DMS 273 treated with DMSO at 0.1 percent for 48 hours (cell line): ENCODE measurements at regions not wholly inside any gene's neighbourhood (a gene's known extent, or its start where the extent isn't known, plus 50 kb on each side); places are given as distances from the start of the nearest gene placed in this dataset.
A peak's percentile ranks its signal among the peaks of the same experiment; 100 is the strongest.
"Not testable (repeated sequence)": the region's sequence is repeated elsewhere in the genome, so short reads cannot be mapped to it uniquely, and the experiment has no call there.

ENCODE experiments used
- DNase-seq: peaks from one replicate; lab custom pipeline; 2025; lab: John Stamatoyannopoulos, UW

DNA sequence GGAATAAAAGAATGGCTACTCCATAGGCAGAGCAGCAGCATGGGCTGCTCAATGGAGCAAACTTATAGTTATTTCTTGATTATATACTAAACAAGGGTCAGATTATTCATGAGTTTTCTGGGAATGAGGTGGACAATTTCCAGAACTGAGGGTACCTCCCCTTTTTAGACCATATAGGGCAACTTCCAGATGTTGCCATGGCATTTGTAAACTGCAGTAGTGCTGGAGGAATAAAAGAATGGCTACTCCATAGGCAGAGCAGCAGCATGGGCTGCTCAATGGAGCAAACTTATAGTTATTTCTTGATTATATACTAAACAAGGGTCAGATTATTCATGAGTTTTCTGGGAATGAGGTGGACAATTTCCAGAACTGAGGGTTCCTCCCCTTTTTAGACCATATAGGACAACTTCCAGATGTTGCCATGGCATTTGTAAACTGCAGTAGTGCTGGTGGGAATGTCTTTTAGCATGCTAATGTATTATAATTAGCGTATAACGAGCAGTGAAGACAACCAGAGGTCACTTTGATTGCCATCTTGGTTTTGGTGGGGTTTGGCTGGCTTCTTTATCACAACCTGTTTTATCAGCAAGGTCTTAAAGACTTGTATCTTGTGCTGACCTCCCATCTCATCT lies 364.6 kb upstream of the RGS6 start:
- not testable (repeated sequence) for DNase-seq

DNA sequence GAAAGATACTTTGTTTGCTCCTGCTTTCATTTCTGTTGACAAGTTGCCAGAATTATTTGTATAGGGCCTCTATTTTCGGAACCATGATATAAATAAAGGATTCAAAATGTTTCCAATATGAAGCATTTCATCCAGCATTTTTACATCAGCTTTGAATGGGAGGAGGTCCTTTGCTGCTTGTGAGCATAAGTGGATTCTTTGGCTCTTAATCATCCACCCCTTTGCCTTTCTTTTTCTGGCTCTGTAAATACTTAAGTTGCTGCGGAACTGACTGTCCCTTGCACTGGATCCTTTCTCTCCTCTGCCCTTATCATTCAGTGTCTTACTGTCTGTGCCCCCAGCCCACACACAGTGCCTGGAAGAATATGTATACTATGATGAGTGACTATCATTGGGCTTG lies 357.3 kb upstream of the RGS6 start:
- DNase-seq = no peak

DNA sequence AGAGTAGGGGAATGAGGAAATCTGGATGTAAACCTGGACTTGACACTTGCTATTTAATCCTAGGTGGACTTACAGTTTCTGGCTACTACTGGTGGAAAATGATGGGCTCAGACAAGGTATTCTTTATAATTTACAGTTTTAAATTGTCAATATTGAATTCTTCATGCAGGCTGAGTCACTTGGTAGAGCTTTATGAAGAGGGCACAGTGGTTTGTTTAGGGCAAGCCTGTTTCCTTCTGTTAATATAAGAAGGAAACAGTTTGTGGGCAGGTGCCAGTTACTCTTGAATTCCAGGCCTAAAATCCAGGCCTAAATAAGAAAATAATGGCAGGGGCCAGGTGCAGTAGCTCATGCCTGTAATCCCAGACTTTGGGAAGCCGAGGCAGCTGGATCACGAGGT lies 355.8 kb upstream of the RGS6 start:
- no peak for DNase-seq

DNA sequence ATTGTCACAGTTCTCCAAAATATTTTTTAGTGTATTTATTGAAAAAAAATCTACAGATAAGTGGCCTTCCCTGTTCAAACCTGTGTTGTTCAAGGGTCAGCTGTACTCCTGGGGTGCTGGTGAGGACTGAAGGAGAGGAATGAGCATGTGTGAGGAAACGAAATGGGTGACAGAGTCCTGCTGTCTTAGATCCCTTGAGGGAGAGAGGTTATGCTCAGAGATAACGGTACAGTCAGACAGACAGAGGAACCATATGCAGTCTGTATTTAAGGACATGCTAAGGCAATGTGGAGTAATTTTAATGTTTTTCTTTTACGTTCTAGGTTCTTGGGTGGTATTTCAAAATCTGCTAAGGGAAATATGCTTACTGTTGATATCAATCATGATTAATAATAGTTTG lies 352.9 kb upstream of the RGS6 start:
- DNase-seq = no peak

DNA sequence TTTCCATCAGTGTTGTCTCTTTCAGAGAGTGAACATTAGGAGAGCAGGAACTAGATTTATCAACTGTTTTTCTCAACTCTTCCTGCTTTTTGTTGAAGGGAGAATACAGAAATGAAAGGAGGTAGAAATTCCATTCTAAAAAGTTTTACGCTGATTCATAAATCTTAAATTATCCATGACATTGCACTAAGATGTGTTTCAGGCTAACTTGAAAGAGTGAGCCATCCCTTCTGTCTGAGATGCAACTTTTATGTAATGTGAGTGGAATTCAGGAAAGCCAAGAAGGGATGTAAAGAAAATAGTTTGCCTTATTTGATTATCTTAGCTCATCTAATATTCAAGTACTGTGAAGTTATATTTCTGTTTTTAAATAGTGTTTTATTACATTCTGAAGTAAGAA lies 349.5 kb upstream of the RGS6 start:
- no peak for DNase-seq

DNA sequence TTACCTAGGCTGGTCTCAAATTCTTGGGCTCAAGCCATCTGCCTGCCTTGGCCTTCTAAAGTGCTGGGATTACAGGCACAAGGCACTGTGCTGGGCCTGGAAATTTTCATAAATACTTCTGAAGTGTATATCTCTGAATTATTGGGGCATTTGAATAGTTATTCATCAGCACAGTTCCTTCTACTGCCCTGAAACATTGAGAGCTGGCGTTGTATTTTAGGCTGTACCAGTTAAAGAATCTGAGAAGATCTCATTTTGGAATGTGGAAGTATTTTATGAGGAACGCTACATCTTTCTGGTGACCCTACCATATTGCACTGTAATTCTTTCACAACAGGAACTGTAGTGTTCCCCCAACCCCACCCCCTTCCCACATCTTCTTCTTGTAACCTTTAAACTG lies 349.0 kb upstream of the RGS6 start:
- no peak for DNase-seq

DNA sequence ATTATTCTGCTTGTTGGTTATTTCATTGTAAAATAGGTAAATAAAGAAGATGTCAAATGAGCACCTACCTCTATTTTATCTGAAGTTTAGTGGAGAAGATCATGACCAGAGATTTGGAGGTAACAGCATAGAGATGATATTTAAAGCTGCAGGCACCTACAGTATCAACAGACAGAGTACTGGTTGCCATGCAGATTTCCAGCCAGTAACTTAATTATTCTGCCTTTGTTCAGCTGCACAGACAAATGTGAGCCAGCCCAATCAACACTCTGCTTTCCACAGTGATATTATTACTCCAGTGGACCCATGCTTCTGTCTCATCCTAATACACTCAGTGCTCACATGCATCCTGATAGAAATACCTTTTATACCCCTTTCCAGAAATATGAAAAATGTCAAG lies 348.5 kb upstream of the RGS6 start:
- no peak for DNase-seq

DNA sequence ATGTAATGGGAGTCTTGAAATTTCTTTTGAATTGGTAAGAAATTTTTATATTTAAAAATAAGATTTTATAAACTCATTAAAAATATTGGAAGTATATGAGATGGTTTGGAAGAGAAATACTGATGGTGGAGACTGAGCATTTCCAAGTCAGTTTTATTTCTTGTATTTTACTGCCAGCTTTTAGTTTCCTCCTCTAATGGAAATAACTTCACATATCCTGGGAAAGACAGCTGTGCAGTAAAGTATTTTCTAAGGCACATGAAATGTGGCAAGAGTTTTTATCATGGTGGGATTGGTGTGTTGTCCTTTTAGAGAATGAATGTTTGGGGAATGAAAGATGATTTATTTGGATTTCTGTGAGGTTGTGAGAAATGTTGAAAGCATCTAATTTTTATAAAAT lies 346.9 kb upstream of the RGS6 start:
- DNase-seq = no peak

DNA sequence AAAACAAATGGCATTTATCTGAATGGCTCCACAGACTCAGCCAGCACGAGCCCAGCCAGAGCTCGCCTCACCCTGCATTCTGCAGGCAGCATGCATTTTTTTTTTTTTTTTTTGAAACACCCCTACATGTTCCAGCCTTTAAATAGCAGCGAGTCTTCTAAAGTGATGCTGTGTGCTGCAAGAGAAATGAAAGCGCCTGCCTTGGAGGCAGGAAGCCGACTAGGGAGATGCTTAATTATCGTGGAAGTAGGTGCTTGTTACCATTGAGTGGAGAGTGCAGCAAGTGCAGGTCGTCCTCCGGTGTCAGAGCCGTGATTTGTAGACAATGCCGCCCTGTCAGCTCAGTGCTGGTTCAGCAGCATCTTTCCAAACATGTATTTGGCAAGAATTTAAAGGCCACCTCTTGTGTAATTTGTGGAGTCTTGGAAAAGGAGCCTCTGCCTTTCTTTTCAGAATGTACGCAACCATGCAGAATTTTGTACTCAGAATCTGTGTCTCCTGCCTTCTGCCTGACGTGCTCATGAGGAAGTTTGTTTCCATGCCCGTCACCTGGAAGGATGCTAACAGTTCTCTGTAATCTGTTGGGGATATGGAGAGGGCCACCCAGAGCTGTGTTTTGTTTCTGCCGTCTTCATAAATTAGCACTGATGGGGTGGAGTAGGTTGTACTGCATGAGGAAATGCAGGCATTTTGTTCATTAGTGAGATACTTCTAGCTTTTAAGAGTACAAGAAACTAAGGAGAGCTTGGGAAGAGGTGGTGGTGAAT lies 345.9 kb upstream of the RGS6 start:
- DNase-seq = no peak

DNA sequence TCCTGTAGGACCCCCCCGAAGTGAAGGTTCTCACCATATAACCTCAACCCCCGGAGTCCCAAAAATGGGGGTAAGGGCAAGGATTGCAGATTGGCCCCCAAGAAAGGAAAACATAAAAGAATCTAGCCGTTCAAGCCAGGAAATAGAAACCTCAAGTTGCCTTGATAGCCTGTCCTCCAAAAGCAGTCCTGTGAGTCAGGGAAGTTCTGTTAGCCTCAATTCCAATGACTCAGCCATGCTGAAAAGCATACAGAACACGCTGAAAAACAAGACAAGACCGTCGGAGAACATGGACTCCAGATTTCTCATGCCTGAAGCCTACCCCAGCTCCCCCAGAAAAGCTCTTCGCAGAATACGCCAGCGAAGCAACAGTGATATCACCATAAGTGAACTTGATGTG lies 344.2 kb upstream of the RGS6 start:
- DNase-seq = no peak

DNA sequence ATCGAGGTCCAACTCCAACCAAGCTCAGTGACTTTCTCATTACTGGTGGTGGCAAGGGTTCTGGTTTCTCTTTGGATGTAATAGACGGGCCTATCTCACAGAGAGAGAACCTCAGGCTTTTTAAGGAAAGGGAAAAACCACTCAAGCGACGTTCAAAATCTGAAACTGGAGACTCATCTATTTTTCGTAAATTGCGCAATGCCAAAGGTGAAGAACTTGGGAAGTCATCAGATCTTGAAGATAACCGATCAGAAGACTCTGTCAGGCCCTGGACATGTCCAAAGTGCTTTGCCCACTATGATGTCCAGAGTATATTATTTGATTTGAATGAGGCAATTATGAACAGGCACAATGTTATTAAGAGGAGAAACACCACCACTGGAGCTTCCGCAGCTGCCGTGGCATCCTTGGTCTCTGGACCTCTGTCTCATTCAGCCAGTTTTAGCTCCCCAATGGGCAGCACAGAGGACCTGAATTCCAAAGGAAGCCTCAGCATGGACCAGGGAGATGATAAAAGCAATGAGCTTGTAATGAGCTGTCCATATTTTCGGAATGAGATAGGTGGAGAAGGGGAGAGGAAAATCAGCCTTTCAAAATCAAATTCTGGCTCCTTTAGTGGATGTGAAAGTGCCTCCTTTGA lies 343.5 kb upstream of the RGS6 start:
- no peak for DNase-seq

DNA sequence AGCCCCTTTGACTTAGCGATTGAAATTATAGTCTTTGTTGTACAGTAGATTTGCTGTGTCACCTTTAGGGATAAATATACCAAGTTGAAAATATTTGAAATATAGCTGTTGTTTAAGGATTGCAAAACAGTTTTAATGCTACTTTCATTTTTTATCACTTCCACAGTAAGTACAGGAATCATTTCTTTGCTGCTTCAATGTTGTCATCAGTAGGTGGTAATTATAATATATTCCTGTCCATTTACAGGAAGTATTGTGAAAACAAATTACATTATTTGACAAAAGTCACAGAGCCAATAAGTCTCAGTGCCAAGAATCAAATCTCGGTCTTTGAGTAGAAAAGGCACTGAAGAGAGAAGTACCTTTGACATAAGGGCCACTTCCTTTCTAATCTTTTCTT lies 342.6 kb upstream of the RGS6 start:
- no peak for DNase-seq

DNA sequence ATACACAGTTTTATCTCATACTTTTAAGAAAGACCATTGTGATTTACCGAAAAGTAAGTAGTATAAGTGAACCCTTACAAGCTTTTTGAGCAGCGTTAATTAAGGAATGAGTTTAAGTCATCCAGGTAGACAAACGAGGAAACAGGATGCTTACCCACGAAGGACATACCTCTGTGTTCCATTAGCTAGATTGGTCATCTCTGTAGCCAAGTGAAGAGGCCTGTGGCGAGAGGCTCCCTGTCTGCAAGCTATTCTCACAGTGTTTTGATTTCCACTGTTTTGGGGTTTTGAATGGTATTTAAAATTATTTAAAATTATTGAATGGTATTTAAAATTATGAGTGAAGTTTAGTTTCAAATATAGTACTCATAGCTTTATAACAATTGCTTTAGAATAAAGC lies 342.1 kb upstream of the RGS6 start:
- no peak for DNase-seq

DNA sequence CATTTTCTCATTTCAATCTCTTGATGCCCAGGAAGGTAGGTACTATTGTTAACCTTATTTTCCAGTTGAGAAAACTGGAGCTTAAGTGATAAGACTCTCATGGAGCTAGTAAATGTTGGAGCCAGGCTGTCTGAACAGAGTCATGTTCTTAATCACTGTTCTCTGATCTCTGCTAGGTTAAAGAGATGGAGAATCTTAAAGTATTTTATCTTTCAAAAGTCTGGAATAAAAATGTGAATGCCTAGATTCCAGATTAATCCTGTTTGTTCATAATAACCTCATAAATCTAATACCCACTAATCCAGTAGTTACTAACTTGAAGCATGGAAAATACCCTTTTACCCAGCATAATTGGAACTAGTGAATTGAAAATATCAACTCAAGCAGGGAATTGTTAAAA lies 341.0 kb upstream of the RGS6 start:
- DNase-seq = no peak

DNA sequence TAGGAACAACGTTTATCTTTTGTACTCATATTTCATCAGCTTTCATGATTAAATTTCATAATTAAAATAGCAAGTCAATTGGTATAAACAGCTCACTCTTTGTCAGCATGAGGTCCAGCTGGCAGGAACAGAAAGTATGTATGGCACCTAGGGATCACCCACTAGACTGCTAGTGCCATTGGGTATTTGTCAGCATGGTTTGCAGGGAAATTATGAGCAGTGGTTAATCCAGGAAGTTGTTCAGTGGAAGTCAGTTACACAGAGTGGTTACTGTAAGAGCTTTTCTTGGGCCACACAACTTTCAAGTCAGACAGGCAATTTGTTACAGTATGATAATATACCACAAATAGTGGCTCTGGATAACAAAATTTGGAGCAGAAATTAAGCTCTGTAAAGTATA lies 340.3 kb upstream of the RGS6 start:
- no peak for DNase-seq

DNA sequence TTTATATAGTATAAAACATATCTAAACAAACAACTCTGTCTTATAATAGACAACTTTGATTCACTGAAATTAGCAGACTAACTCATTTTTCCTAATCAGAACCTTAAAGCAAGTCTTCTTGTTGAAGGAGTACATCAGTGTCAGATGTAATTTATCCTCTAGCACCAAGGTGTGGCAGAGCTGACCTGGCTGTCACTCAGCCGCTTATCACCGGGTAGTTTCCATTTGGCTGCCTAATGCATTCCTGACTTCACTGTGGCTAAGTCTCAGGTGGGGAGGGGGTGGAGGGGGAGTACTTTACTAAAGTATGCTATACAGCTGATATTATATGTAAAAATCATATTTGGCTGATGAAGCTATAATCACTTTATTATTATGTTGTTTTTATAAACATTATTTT lies 339.9 kb upstream of the RGS6 start:
- DNase-seq = no peak

DNA sequence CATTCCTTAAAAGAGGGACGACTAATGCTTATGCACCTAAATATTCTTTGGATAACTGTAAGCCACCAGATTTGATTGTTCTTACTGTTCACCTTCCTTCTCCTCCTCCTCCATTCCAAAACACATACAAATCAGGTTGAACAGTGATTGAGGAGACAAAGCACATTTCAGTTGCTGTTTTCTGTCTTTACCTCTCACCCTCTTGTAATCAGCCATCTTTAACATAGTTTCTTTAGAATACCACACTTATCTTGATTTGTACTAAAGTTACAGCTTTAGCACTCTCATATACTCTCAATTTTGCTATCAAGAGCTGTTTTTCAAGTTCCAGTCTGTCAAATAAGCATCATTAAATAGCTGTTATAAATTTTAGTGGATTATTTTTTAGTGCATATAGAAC lies 338.3 kb upstream of the RGS6 start:
- no peak for DNase-seq

DNA sequence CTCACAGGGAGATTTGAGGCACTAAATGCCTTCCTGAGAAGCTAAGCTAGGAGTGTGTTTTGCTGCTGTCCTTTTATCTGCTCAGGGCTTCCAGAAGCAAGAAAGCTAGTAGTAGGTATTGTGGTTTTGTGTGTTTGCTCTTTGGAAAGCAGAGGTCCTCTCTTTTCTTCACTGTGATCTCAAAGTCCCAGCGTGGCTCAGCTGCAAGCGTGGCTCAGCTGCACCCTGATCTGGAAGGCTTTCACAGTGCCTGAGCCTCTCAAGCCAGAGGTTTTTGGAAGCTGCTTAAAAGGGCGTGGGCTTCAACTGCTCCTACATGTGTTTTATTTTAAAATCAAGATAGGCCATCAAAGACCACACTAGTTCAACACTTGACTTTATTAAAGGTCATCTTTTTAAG lies 337.4 kb upstream of the RGS6 start:
- no peak for DNase-seq

DNA sequence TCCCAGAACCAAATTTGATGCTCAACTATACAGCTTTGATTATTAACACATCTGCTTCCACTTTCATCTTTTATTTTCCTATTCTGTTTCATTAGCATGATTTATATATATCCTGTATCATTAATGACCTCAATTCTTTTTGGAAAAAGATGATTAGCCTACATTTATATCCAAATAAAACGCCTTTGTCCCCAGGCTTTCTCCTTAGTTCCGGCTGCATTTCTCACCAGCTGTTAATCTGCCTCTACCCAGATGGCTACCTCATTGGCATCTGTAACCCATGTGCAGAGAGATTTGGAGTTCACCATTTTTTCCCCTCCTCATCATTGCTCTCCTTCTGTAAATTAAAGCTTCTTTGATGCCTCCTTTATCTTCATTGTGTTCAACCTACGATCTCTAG lies 336.8 kb upstream of the RGS6 start:
- DNase-seq = peak; percentile 43

DNA sequence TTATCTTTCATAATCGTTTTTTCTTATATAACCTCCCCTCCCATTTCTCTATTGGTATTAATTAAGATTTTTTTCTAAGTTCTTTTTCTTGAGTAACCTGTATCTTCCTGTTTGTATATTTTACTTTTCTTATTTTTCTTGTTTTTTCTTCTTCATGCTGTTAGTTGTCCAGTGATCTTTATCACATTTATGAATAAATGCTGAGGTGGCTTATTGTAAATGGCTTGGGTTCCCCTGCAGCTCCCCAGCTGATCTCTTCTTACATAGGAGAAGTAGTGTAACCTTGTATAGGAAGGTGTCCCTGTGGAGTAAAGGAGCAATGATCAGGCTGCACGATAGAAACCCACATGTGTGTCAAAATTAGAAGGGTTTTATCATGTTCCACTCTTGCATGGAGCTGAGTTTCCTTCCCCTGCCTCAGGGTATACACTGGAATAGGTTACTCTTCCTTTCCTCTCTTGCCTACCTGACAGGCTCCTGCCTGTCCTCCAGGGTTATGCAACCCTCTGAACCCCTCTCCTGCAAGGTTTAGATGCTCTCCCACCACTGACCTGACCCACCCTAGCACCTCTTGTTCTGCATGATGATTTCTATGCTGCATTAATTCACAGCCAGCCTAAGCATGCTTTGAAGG lies 334.8 kb upstream of the RGS6 start:
- no peak for DNase-seq

DNA sequence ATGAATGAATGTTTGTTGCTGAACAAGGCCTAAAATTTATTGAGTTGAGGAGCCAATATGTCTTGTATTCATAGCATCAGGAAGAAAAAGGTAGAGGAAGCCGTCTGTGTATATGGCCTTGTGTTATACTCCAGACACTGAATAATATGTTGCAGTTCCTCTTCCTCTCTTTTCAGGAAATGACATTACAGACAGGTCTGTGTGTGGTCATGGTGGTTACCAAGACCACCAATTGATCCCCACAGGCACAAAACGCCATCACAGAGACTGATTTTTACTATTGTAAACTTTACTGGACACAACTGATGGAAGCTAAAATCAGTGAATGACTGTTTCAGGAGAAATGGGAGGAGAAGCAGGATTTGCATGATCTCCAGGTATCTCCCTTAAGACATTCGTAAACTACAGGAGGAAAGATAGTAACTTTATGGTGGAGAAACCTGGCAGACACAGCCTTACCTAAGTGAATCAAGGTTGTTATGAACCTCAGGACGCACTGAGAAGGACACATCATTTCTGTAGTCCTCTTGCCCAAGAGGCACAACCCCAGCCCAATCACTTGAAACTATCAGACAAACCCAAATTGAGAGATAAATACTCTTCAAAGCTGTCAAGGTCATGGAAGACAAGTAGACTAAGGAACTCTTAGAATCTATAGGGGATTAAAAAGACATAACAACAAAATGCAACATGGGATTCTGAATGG lies 334.1 kb upstream of the RGS6 start:
- no peak for DNase-seq

DNA sequence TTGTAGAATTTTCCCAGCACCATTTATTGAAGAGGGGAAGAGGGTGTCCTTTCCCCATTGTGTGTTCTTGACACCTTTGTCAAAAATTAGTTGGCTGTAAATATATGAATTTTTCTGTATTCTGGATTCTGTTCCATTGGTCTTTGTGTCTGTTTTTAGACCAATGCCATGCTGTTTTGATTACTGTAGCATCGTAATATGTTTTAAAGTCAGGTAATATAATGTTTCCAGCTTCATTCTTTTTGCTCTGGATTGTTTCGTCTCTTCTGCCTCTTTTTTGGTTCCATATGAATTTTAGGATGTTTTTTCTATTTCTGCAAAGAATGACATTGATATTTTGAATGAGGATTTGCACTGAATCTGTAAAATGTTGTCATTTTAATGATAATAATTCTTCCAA lies 331.9 kb upstream of the RGS6 start:
- DNase-seq = no peak

DNA sequence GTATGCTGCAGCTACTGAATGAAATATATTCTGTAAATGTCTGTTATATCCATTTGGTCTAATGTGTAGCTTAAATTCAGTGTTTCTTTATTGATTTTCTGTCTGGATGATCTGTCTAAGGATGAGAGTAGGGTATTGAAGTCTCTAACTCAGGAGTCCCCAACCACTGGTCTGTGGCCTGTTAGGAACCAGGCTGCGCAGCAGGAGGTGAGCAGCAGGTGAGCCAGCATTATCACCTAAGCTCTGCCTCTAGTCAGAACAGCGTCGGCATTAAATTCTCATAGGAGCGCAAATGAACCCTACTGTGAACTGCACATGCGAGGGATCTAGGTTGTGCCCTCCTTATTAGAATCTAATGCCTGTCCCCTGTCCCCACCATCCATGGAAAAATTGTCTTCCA lies 329.7 kb upstream of the RGS6 start:
- no peak for DNase-seq
